Activated naive CD4-positive, alpha-beta T cell treated with anti-CD3 and anti-CD28 coated beads, Interleukin-2, amount 50 U/mL, for 72 hours (primary cell): ENCODE measurements at regions not wholly inside any gene's neighbourhood (a gene's known extent, or its start where the extent isn't known, plus 50 kb on each side); places are given as distances from the start of the nearest gene placed in this dataset.

Source experiments
- ATAC-seq, 2 donors: fragments of 150-1000 bp; cut with Tn5 transposase; 2 replicates each; pipeline ENCODE4 v1.10.0; 2021; ENCODE audit warnings: mild to moderate bottlenecking in 2 of 2, moderate library complexity in 2 of 2
- DNase-seq, 2 donors: peaks; one replicate each; pipeline ENCODE4 v3.0.0; 2021 to 2022; ENCODE audit warnings: low spot score in 2 of 2
- H3K27ac Mint-ChIP-seq, 2 donors: one replicate each; pipeline ENCODE4 v1.8.0; 2022; ENCODE audit warnings: mild to moderate bottlenecking in 2 of 2, mixed read lengths in 2 of 2
- H3K36me3 Mint-ChIP-seq, 2 donors: one replicate each; pipeline ENCODE4 v1.8.0; 2022; ENCODE audit warnings: mixed read lengths in 2 of 2
- H3K9me3 Mint-ChIP-seq, 2 donors: one replicate each; pipeline ENCODE4 v1.8.0; 2022; ENCODE audit warnings: mixed read lengths in 2 of 2

DNA sequence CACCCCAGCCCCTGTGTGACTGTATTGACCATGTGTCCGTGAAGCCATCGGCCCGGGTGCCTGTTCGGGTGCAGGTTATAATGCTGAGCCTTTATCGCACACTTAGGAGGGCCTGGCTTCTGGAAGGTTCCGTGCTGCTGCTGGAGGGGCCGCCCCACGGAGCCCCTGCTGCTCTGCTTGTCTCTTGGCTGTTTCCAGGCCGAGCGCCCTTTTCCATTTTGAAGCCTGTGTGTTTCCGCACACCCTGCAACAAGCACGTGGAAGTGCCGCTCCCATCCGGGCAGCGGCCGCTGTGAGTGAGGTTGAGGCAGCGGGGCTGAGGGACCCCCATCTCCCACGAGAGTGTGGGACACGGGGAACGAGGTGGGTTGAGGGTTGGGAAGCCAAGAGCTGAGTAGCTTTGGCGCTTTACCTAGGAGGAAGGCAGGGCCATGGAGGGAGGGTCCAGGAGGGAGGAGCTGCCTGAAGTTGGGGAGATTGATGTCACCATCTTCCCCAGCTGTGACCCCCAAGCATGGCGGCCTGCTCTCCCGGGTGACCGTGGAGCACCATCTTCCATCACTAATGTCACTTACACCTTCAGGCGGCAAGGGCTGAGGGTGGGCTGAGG lies 200.1 kb upstream of the GSE1 start:
- Mint-ChIP-seq H3K27ac (no peak overlapping the region), H3K36me3 (peaks cover 0 to 10% of the 10 kb centered on the region in 2 donors), H3K9me3 (peaks cover 0 to 4% of the 10 kb centered on the region in 2 donors)
- peak; percentile 1 to 52 for DNase-seq
- ATAC-seq: no peak

DNA sequence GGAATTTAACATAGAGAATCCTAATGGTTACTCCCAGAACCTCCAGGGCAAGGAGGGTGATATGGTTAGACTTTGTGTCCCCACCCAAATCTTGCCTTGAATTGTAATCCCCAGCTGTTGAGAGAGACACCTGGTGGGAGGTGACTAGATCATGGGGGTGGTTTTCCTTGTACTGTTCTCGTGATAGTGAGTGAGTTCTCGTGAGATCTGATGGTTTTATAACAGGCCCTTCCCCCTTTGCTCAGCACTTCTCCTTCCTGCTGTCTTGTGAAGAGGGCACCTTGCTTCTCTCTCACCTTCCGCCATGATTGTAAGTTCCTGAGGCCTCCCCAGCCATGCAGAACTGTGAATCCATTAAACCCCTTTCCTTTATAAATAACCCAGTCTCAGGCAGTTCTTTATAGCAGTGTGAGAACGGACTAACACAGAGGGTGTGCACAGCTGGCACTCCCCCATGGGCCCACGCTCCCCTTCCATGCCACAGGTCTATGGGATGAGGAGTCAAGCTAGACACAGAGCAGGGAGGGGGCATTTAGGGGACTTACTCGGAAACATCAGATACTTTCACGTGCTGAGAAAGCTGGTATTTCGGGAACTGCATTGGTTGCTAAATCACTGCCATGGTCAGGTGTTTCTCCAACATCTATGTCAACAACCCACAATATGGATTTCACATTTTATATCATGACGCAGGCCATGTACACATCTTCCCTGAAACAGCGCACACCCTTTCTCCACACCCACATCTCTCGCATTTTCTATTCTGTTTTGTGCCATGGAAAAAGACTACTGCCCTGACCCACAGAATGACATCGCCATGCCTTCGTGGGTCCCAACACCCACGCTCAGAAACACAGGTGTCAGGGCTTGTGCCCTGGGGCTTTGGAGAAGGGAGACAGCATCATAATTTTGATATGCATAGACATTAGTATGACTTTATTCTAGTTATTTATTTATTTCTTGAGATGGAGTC lies 199.1 kb upstream of the GSE1 start:
- peak overlapping the region in 1 of 2 donors; percentile 39 for H3K27ac Mint-ChIP-seq
- H3K9me3 Mint-ChIP-seq: peaks cover 0 to 4% of the 10 kb centered on the region in 2 donors
- DNase-seq: peak in 1 of 2 donors; percentile 38
- peak in 1 of 2 donors; percentile 16 for ATAC-seq
- peaks cover 0 to 10% of the 10 kb centered on the region in 2 donors for H3K36me3 Mint-ChIP-seq

DNA sequence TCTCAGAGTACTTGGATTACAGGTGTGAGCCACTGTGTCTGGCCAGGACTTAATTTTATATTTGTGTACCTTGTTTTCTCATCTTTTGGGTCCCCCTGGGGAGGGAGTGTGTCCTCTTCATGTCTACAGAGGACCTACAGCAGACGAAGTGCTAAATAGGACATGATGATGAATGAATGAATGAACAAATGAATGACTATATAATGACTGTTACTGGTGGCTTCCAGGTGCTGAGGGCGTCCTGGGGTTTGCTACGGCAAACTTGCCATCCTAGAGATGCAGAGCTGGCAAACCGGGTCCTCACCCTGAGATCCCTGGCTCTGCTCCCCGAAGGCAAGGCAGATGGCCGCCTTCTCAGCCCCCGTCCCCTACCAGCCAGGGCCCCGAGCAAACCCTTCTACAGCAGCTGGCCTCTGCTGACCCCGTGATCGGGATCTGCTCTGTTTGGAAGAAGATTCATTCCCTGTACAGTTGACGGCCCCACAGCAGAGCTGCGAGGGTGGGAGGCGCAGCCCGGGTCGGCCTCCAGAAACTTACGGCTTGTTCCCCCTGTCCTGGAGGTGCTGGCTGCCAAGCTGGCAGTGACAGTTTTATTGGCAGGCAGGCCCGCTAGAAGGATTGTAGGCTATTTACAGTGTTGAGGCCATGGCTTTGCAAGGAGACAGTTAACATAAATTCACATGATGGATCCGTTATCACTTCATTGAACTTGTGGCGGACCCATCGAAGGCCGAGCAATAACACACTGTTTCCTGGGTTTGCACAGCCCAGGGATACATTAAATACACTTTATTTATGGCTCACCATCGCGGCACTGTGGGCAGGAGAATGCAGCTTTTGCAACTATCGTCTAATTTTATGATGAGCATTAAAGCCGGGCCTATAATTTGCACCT lies 197.7 kb upstream of the GSE1 start:
- Mint-ChIP-seq H3K36me3 (peaks cover 0 to 10% of the 10 kb centered on the region in 2 donors), H3K9me3 (peaks cover 0 to 4% of the 10 kb centered on the region in 2 donors), H3K27ac (peak overlapping the region in 1 of 2 donors; percentile 27)
- ATAC-seq: no peak
- DNase-seq: peak in 1 of 2 donors; percentile 34

DNA sequence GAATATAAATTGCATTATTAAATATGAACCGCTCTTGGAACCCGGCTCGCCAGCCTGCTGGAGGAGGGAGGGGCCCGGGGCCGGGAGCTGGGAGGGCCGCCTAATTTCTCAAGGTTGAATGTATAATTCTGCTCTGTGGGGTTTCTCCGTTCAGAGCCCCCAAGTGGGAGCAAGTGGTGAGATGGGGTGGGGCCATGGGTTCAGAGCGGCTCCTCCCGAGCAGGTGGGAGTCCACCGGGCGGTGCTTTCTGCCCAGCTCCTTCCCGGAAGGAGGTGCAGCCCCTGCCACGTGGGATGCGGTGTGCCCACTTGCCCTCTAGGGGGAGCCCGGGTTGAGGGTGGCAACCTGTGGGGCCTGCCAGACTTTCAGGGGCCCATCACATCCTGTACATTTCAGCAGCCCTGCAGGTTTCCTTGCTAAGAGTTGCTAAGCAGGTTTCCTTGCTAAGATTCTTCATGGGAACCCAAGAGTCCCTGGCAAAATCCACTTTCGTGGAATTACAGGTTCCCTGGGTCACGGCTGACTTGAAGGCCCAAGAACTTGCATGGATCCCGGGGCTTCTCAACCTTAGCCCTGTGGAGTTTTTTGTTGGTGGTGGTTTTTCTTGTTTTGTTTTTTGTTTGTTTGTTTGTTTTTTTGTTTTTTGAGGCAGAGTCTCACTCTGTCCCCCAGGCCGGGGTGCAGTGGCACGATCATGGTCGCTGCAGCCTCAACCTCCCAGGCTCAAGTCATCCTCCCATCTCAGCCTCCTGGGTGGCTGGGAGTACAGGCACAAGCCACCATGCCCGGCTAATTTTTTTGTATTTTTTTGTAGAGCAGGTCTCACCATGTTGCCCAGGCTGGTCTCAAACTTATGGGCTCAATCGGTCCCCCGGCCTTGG lies 196.7 kb upstream of the GSE1 start:
- Mint-ChIP-seq H3K27ac (peak overlapping the region in 1 of 2 donors; percentile 27), H3K36me3 (peaks cover 0 to 10% of the 10 kb centered on the region in 2 donors)

GRCh38 chr16:85417156-85417860 lies 195.8 kb upstream of the GSE1 start:
- H3K27ac Mint-ChIP-seq: no peak overlapping the region
- peaks cover 0 to 4% of the 10 kb centered on the region in 2 donors for H3K9me3 Mint-ChIP-seq
- ATAC-seq: no peak
- peak in 1 of 2 donors; percentile 31 for DNase-seq
- H3K36me3 Mint-ChIP-seq: peaks cover 0 to 10% of the 10 kb centered on the region in 2 donors

More for the DNA sequence above, 196.7 kb upstream of the GSE1 start:
- H3K9me3 Mint-ChIP-seq: peaks cover 0 to 4% of the 10 kb centered on the region in 2 donors
- ATAC-seq: peak; percentile 60 to 73
- DNase-seq: peak; percentile 63 to 86

DNA sequence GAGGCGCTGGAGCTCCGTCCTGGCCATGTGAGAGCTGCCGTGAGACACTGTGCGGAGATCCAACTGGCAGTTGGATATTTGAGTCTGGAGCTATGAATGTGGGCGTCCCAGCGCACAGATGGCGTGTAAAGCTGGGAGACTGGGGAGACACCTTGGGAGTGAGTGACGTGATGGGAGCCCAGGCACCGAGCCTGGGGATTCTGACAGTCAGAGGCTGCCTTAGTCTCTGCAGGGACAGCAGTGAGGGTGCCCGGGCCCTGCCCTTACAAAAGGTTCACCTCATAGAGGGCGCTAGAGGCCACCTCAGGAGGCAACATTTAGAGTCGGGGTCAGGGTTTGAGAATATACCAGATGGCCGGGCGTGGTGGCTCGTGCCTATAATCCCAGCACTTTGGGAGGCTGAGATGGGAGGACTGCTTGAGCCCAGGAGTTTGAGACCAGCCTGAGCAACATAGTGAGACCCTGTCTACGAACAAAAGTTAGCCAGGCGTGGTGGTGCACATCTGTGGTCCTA lies 194.1 kb upstream of the GSE1 start:
- DNase-seq (peak in 1 of 2 donors; percentile 26), ATAC-seq (no peak)

DNA sequence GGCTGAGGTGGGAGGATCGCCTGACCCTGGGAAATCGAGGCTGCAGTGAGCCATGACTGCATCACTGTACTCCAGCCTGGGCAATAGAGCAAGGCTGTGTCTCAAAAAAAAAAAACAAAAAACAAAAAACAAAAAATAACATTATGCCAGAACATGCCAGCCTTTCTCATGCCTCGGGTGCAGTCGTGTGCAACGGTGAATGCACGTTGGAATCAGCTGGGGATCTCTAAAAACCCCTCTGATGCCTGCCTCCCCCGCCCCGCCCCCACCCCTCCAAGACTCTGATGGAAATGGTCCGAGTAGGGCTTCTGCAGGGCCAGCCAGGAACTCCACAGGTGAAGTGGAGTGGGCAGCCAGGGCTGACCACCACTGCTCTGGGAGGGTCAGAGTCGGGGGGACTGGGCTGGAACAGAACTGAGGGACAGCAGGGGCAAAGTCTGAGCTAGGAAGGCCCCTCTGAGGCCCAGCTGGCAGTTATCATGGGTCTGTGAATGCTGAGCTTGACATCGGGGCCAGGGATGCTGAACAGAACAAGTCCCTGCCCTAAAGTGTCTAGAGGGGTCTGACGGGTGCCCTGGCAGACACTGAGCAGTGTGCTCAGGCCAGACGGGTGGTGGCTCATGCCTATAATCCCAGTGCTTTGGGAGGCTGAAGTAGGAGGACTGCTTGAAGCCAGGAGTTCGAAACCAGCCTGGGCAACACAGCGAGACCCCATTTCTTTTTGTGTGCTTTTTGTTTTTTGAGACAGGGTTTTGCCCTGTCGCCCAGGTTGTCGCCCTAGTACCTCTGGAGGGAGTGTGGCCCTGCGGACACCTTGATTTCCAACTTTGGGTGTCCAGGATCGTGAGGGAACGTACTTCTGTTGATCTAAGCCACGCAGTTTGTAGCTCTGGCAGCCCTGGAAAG lies 193.4 kb upstream of the GSE1 start:
- no peak for ATAC-seq
- Mint-ChIP-seq H3K36me3 (no peaks in the 10 kb centered on the region), H3K9me3 (no peaks in the 10 kb centered on the region), H3K27ac (no peak overlapping the region)
- DNase-seq: peak in 1 of 2 donors; percentile 52

More for the DNA sequence above, 194.1 kb upstream of the GSE1 start:
- Mint-ChIP-seq H3K9me3 (no peaks in the 10 kb centered on the region), H3K27ac (no peak overlapping the region), H3K36me3 (peaks cover 0 to 5% of the 10 kb centered on the region in 2 donors)

GRCh38 chr16:85420501-85421337 lies 192.4 kb upstream of the GSE1 start:
- ATAC-seq (peak; percentile 79), DNase-seq (peak; percentile 79 to 96)
- no peaks in the 10 kb centered on the region for H3K36me3 Mint-ChIP-seq
- H3K9me3 Mint-ChIP-seq: no peaks in the 10 kb centered on the region
- H3K27ac Mint-ChIP-seq: no peak overlapping the region

DNA sequence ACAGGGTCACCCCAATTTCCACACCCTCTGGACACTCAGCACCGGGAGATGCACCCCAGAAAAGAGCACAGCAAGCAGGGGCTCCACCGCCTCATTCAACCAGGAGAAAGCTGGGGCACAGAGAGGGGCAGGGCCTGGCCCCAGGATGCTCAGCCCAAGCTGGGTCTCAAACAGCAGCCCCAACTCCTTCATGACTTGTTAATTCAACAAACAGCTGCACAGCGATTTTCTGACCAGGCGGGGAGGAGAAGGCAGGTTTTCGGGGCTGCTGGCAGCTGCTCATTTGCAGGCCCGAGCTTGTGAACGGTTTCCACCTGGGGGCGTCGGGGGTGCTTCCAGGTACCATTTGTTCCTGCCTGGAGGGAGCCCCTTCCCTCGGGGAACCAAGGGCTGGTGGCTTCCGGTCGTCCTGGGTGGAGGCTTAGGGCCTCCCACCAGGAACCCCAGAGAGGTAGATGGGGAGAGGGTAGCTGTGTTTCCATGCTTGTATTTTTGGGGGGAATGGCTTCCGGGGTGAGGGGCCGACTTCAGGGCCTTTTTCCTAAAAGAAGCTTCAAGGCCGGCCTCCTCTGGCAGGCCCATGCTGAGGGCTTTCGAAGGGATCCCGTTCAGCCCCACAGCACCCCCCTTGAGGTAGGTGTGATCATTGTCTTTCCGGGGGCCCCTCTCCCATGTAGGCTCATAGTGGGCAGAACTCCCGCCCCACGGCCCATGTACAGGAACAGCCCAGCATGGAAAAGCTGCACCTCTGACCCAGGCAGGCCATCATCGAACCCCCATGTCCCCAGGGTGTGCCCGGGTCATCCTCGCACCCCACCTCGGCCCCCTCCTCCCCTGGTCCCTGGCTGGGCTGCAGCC lies 191.6 kb upstream of the GSE1 start:
- ATAC-seq (no peak), DNase-seq (peak in 1 of 2 donors; percentile 54)
- Mint-ChIP-seq H3K9me3 (no peaks in the 10 kb centered on the region), H3K36me3 (no peaks in the 10 kb centered on the region), H3K27ac (no peak overlapping the region)

- no peak overlapping the region for H3K27ac Mint-ChIP-seq
- no peaks in the 10 kb centered on the region for H3K9me3 Mint-ChIP-seq
- no peak for DNase-seq
- ATAC-seq: no peak
- H3K36me3 Mint-ChIP-seq: no peaks in the 10 kb centered on the region
Observed at GRCh38 chr16:85422196-85422631, 190.9 kb upstream of the GSE1 start.

GRCh38 chr16:85422632-85423550 lies 190.2 kb upstream of the GSE1 start:
- Mint-ChIP-seq H3K36me3 (no peaks in the 10 kb centered on the region), H3K9me3 (no peaks in the 10 kb centered on the region), H3K27ac (no peak overlapping the region)
- ATAC-seq (no peak), DNase-seq (peak in 1 of 2 donors; percentile 49)
